Skeletal muscle satellite cell (primary cell): ENCODE measurements at regions not wholly inside any gene's neighbourhood (a gene's known extent, or its start where the extent isn't known, plus 50 kb on each side); places are given as distances from the start of the nearest gene placed in this dataset.
"Not testable (repeated sequence)": the region's sequence is repeated elsewhere in the genome, so short reads cannot be mapped to it uniquely, and the experiment has no call there.

ENCODE experiments used
- H3K27me3 ChIP-seq: 2 replicates; pipeline ENCODE4 v1.7.0; 2013; ENCODE audit warnings: low read length; ENCODE audit not compliant: control insufficient read depth, insufficient read depth
- H3K36me3 ChIP-seq: 2 replicates; pipeline ENCODE4 v1.7.0; 2013; ENCODE audit warnings: mild to moderate bottlenecking, control low read depth, low read length; ENCODE audit not compliant: insufficient read depth
- H3K4me1 ChIP-seq: 2 replicates; pipeline ENCODE4 v1.7.0; 2013; ENCODE audit warnings: low read length; ENCODE audit not compliant: control insufficient read depth, insufficient read depth
- H3K4me2 ChIP-seq: 2 replicates; pipeline ENCODE4 v1.7.0; 2013; ENCODE audit warnings: mild to moderate bottlenecking, low read length
- H3K4me3 ChIP-seq: 2 replicates; pipeline ENCODE4 v1.7.0; 2013; ENCODE audit warnings: low read length
- H3K9ac ChIP-seq: 2 replicates; pipeline ENCODE4 v1.7.0; 2013; ENCODE audit warnings: mild to moderate bottlenecking, low read depth, low read length, moderate library complexity
- H3K9me3 ChIP-seq: replicated peaks from 2 replicates; pipeline ENCODE4 v1.7.0; 2013; ENCODE audit warnings: mild to moderate bottlenecking, control low read depth, low read length

GRCh38 chrX:110531873-110532580 lies 173.4 kb downstream of the RTL9 start:
- H3K27me3 ChIP-seq: peaks cover 23% of the 10 kb centered on the region
- H3K4me1 ChIP-seq: no peaks in the 10 kb centered on the region
- H3K36me3 ChIP-seq: no peaks in the 10 kb centered on the region
- no peaks in the 10 kb centered on the region for H3K9me3 ChIP-seq
- no peak overlapping the region for H3K4me2 ChIP-seq
- H3K4me3 ChIP-seq: no peak overlapping the region
- H3K9ac ChIP-seq: no peak overlapping the region

- no peaks in the 10 kb centered on the region for H3K36me3 ChIP-seq
- H3K9ac ChIP-seq: no peak overlapping the region
- no peak overlapping the region for H3K4me3 ChIP-seq
- H3K27me3 ChIP-seq: peaks cover 23% of the 10 kb centered on the region
- no peaks in the 10 kb centered on the region for H3K9me3 ChIP-seq
- H3K4me1 ChIP-seq: no peaks in the 10 kb centered on the region
- H3K4me2 ChIP-seq: no peak overlapping the region
Measured at GRCh38 chrX:110532581-110532931, 173.9 kb downstream of the RTL9 start.

- H3K9ac ChIP-seq: no peak overlapping the region
- no peak overlapping the region for H3K4me3 ChIP-seq
- H3K9me3 ChIP-seq: no peaks in the 10 kb centered on the region
- no peaks in the 10 kb centered on the region for H3K4me1 ChIP-seq
- no peak overlapping the region for H3K4me2 ChIP-seq
- H3K27me3 ChIP-seq: peaks cover 8% of the 10 kb centered on the region
- H3K36me3 ChIP-seq: no peaks in the 10 kb centered on the region
Measured at GRCh38 chrX:110536816-110537215, 178.2 kb downstream of the RTL9 start.

- H3K9ac ChIP-seq: no peak overlapping the region
- no peaks in the 10 kb centered on the region for H3K9me3 ChIP-seq
- H3K36me3 ChIP-seq: no peaks in the 10 kb centered on the region
- peaks cover 20% of the 10 kb centered on the region for H3K27me3 ChIP-seq
- no peak overlapping the region for H3K4me3 ChIP-seq
- no peak overlapping the region for H3K4me2 ChIP-seq
- H3K4me1 ChIP-seq: no peaks in the 10 kb centered on the region
Measured at GRCh38 chrX:110541266-110541665, 182.6 kb downstream of the RTL9 start.

- H3K9ac ChIP-seq, H3K27me3 ChIP-seq, H3K4me3 ChIP-seq, H3K4me2 ChIP-seq, H3K36me3 ChIP-seq, H3K4me1 ChIP-seq, H3K9me3 ChIP-seq: not testable (repeated sequence)
Measured at GRCh38 chrX:110550854-110551253, 192.2 kb downstream of the RTL9 start.

- Histone ChIP-seq H3K4me2 (no peak overlapping the region), H3K36me3 (no peaks in the 10 kb centered on the region), H3K9me3 (no peaks in the 10 kb centered on the region), H3K9ac (no peak overlapping the region), H3K27me3 (peaks cover 6% of the 10 kb centered on the region), H3K4me1 (no peaks in the 10 kb centered on the region), H3K4me3 (no peak overlapping the region)
Measured at GRCh38 chrX:110557864-110558263, 199.2 kb downstream of the RTL9 start.

GRCh38 chrX:110558406-110558805 lies 199.8 kb downstream of the RTL9 start:
- H3K4me2 ChIP-seq: no peak overlapping the region
- H3K4me3 ChIP-seq: no peak overlapping the region
- H3K9me3 ChIP-seq: no peaks in the 10 kb centered on the region
- H3K27me3 ChIP-seq: peaks cover 3% of the 10 kb centered on the region
- H3K9ac ChIP-seq: no peak overlapping the region
- H3K36me3 ChIP-seq: no peaks in the 10 kb centered on the region
- H3K4me1 ChIP-seq: no peaks in the 10 kb centered on the region

- H3K9me3 ChIP-seq: no peaks in the 10 kb centered on the region
- H3K4me3 ChIP-seq: no peak overlapping the region
- peaks cover 3% of the 10 kb centered on the region for H3K27me3 ChIP-seq
- no peak overlapping the region for H3K4me2 ChIP-seq
- H3K9ac ChIP-seq: no peak overlapping the region
- H3K36me3 ChIP-seq: no peaks in the 10 kb centered on the region
- H3K4me1 ChIP-seq: no peaks in the 10 kb centered on the region
Measured at GRCh38 chrX:110561034-110561433, 202.4 kb downstream of the RTL9 start.

- Histone ChIP-seq H3K36me3 (no peaks in the 10 kb centered on the region), H3K4me3 (no peak overlapping the region), H3K27me3 (peaks cover 3% of the 10 kb centered on the region), H3K4me2 (no peak overlapping the region), H3K4me1 (no peaks in the 10 kb centered on the region), H3K9ac (no peak overlapping the region), H3K9me3 (no peaks in the 10 kb centered on the region)
Measured at GRCh38 chrX:110563282-110563681, 204.6 kb downstream of the RTL9 start.

GRCh38 chrX:110568441-110568840 lies 209.8 kb downstream of the RTL9 start:
- Histone ChIP-seq H3K4me1 (no peaks in the 10 kb centered on the region), H3K4me2 (no peak overlapping the region), H3K9ac (no peak overlapping the region), H3K4me3 (no peak overlapping the region), H3K36me3 (no peaks in the 10 kb centered on the region), H3K9me3 (no peaks in the 10 kb centered on the region), H3K27me3 (peaks cover 17% of the 10 kb centered on the region)

- H3K9ac ChIP-seq: no peak overlapping the region
- H3K27me3 ChIP-seq: peaks cover 19% of the 10 kb centered on the region
- no peak overlapping the region for H3K4me2 ChIP-seq
- no peaks in the 10 kb centered on the region for H3K36me3 ChIP-seq
- no peaks in the 10 kb centered on the region for H3K4me1 ChIP-seq
- no peaks in the 10 kb centered on the region for H3K9me3 ChIP-seq
- no peak overlapping the region for H3K4me3 ChIP-seq
Measured at GRCh38 chrX:110569506-110569905, 210.9 kb downstream of the RTL9 start.

- H3K4me3 ChIP-seq: no peak overlapping the region
- no peaks in the 10 kb centered on the region for H3K4me1 ChIP-seq
- no peaks in the 10 kb centered on the region for H3K36me3 ChIP-seq
- H3K9me3 ChIP-seq: no peaks in the 10 kb centered on the region
- no peak overlapping the region for H3K4me2 ChIP-seq
- H3K9ac ChIP-seq: no peak overlapping the region
- H3K27me3 ChIP-seq: peaks cover 28% of the 10 kb centered on the region
Measured at GRCh38 chrX:110578270-110578669, 217.3 kb downstream of the CHRDL1 start.
